ENCODE measurements at regions not wholly inside any gene's neighbourhood (a gene's known extent, or its start where the extent isn't known, plus 50 kb on each side); places are given as distances from the start of the nearest gene placed in this dataset.

DNA sequence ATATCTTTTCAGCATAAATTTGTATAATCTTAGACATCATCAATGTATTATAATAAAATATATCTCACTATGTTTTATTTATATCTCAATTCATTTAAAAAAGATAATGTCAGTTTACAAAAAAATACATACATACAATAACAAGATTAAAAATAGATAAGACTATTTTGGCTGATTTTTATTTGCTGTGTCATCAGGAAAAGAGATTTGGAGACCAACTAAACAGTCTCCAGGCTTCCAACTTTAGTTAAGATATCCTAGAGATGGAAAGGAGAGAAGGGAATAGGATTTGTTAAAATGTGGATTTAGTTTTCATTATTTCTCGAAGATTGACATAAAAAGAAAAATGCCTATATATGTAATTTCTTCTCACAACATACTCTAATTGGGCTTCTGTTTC, 433.8 kb upstream of the TOM1L1 start:
- BruUV-seq (replicated peaks): no TSS peak
- DNase-seq (ENCODE audit: unreplicated experiment): no peak
- Mint-ChIP-seq H3K4me1 (ENCODE audit: insufficient read depth, unreplicated experiment) (peaks cover 5% of the 10 kb centered on the region), H3K36me3 (ENCODE audit: insufficient read depth, unreplicated experiment) (no peaks in the 10 kb centered on the region), H3K27ac (ENCODE audit: low read depth, unreplicated experiment) (no peak overlapping the region), H3K4me3 (ENCODE audit: unreplicated experiment) (no peak overlapping the region), H3K27me3 (ENCODE audit: insufficient read depth, unreplicated experiment) (no peaks in the 10 kb centered on the region), H3K9me3 (ENCODE audit: unreplicated experiment) (peaks cover 7% of the 10 kb centered on the region)
- CTCF ChIA-PET: interaction anchor here (1.0 kb wide), 1 partner anchor 40 kb away, joined by 4 read pairs; no protein-coding TSS in a partner anchor
- intact Hi-C loops (cut with micrococcal nuclease): no loop called here
- POLR2A ChIA-PET: no interaction called here
- TF ChIP-seq, protein P1, sequence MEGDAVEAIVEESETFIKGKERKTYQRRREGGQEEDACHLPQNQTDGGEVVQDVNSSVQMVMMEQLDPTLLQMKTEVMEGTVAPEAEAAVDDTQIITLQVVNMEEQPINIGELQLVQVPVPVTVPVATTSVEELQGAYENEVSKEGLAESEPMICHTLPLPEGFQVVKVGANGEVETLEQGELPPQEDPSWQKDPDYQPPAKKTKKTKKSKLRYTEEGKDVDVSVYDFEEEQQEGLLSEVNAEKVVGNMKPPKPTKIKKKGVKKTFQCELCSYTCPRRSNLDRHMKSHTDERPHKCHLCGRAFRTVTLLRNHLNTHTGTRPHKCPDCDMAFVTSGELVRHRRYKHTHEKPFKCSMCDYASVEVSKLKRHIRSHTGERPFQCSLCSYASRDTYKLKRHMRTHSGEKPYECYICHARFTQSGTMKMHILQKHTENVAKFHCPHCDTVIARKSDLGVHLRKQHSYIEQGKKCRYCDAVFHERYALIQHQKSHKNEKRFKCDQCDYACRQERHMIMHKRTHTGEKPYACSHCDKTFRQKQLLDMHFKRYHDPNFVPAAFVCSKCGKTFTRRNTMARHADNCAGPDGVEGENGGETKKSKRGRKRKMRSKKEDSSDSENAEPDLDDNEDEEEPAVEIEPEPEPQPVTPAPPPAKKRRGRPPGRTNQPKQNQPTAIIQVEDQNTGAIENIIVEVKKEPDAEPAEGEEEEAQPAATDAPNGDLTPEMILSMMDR (IDR thresholded peaks at IDR 0.05; ENCODE audit: unreplicated experiment): no peak

- POLR2A ChIA-PET: no interaction called here
- no peak for DNase-seq (ENCODE audit: unreplicated experiment)
- no peak overlapping the region for H3K4me3 Mint-ChIP-seq (ENCODE audit: unreplicated experiment)
- BruUV-seq (replicated peaks): no TSS peak
- H3K27me3 Mint-ChIP-seq (ENCODE audit: insufficient read depth, unreplicated experiment): no peaks in the 10 kb centered on the region
- H3K4me1 Mint-ChIP-seq (ENCODE audit: insufficient read depth, unreplicated experiment): no peaks in the 10 kb centered on the region
- TF ChIP-seq, protein P1 (IDR thresholded peaks at IDR 0.05; ENCODE audit: unreplicated experiment): no peak
- no peaks in the 10 kb centered on the region for H3K9me3 Mint-ChIP-seq (ENCODE audit: unreplicated experiment)
- H3K36me3 Mint-ChIP-seq (ENCODE audit: insufficient read depth, unreplicated experiment): no peaks in the 10 kb centered on the region
- CTCF ChIA-PET: interaction anchor here (0.6 kb wide), 1 partner anchor 119 kb away, joined by 3 read pairs; no protein-coding TSS in a partner anchor
- intact Hi-C loops (cut with micrococcal nuclease): no loop called here
- H3K27ac Mint-ChIP-seq (ENCODE audit: low read depth, unreplicated experiment): no peak overlapping the region
These were observed 417.8 kb upstream of the TOM1L1 start for GRCh38 chr17:54482843-54483242.

GRCh38 chr17:54493691-54494090, 407.0 kb upstream of the TOM1L1 start:
- Mint-ChIP-seq H3K36me3 (ENCODE audit: insufficient read depth, unreplicated experiment) (no peaks in the 10 kb centered on the region), H3K4me3 (ENCODE audit: unreplicated experiment) (no peak overlapping the region), H3K27ac (ENCODE audit: low read depth, unreplicated experiment) (no peak overlapping the region), H3K4me1 (ENCODE audit: insufficient read depth, unreplicated experiment) (peaks cover 5% of the 10 kb centered on the region), H3K27me3 (ENCODE audit: insufficient read depth, unreplicated experiment) (no peaks in the 10 kb centered on the region), H3K9me3 (ENCODE audit: unreplicated experiment) (no peaks in the 10 kb centered on the region)
- DNase-seq (ENCODE audit: unreplicated experiment): no peak
- no TSS peak for BruUV-seq (replicated peaks)
- POLR2A ChIA-PET: no interaction called here
- intact Hi-C loops (cut with micrococcal nuclease): no loop called here
- TF ChIP-seq, protein P1 (IDR thresholded peaks at IDR 0.05; ENCODE audit: unreplicated experiment): no peak
- CTCF ChIA-PET: no interaction called here

- H3K36me3 Mint-ChIP-seq (ENCODE audit: insufficient read depth, unreplicated experiment): no peaks in the 10 kb centered on the region
- DNase-seq (ENCODE audit: unreplicated experiment): no peak
- no peaks in the 10 kb centered on the region for H3K27me3 Mint-ChIP-seq (ENCODE audit: insufficient read depth, unreplicated experiment)
- H3K9me3 Mint-ChIP-seq (ENCODE audit: unreplicated experiment): no peaks in the 10 kb centered on the region
- peaks cover 5% of the 10 kb centered on the region for H3K4me1 Mint-ChIP-seq (ENCODE audit: insufficient read depth, unreplicated experiment)
- BruUV-seq (replicated peaks): no TSS peak
- ChIA-PET POLR2A (no interaction called here), CTCF (no interaction called here)
- no peak overlapping the region for H3K4me3 Mint-ChIP-seq (ENCODE audit: unreplicated experiment)
- H3K27ac Mint-ChIP-seq (ENCODE audit: low read depth, unreplicated experiment): no peak overlapping the region
- intact Hi-C loops (cut with micrococcal nuclease): no loop called here
- TF ChIP-seq, protein P1 (IDR thresholded peaks at IDR 0.05; ENCODE audit: unreplicated experiment): no peak
These were observed 405.6 kb upstream of the TOM1L1 start for GRCh38 chr17:54494721-54495715.

Measured in MCF 10A (cell line).